GM12865 (cell line): ENCODE measurements at regions not wholly inside any gene's neighbourhood (a gene's known extent, or its start where the extent isn't known, plus 50 kb on each side); places are given as distances from the start of the nearest gene placed in this dataset.

Source experiments
- DNase-seq: peaks from one replicate; pipeline ENCODE4 v3.0.0; 2010; ENCODE audit warnings: low read depth
- H3K4me3 ChIP-seq: 2 replicates; pipeline ENCODE4 v1.5.1; 2011; ENCODE audit warnings: mild to moderate bottlenecking, low read depth, low read length, control low read depth
- TF ChIP-seq, protein P1 (sequence below): IDR thresholded peaks from 2 replicates; pipeline ENCODE4 v1.5.1; 2011; ENCODE audit warnings: low read length, control low read depth, low read depth, inconsistent platforms; ENCODE audit not compliant: insufficient read depth; ENCODE audit errors: missing control alignments

DNA sequence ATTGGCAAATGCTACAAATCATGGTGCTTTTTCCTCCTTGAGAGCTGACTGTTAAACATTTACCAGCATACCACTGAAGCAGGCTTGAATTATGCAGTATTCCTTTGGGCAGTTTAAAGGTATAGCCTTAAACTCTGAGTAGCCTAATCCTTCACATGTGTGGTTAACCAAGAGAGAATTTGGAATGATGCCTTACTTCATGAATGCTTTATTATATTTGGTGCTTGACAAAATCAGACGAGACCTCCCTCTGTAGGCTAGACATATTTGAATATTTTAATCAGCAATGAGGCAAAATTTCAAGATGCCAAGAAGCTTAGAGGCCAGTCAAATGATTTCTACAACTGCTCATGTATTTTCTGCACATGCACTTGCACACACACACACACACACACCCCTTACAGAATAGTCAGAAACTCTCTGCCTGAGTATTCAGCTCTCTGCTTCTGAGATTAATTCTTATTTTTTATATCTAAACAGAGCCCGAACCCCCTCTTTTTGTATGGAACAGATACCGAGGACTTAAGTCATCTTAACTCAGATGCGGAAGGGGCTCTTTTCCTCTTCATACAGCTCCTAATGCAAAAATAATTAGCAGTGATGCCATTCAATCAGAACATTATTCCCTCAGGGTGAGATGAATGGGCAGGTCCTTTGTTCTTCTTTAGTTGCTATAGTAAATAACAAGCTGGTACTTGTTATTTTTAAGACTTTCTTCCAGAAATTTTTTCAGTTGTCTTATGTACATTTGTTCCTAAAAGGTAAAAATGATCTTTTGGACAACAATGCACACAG is 195.5 kb upstream of the TMC3 start:
- DNase-seq, result no peak
- TF ChIP-seq, protein P1, sequence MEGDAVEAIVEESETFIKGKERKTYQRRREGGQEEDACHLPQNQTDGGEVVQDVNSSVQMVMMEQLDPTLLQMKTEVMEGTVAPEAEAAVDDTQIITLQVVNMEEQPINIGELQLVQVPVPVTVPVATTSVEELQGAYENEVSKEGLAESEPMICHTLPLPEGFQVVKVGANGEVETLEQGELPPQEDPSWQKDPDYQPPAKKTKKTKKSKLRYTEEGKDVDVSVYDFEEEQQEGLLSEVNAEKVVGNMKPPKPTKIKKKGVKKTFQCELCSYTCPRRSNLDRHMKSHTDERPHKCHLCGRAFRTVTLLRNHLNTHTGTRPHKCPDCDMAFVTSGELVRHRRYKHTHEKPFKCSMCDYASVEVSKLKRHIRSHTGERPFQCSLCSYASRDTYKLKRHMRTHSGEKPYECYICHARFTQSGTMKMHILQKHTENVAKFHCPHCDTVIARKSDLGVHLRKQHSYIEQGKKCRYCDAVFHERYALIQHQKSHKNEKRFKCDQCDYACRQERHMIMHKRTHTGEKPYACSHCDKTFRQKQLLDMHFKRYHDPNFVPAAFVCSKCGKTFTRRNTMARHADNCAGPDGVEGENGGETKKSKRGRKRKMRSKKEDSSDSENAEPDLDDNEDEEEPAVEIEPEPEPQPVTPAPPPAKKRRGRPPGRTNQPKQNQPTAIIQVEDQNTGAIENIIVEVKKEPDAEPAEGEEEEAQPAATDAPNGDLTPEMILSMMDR, result no peak
- H3K4me3 ChIP-seq, result no peak overlapping the region

DNA sequence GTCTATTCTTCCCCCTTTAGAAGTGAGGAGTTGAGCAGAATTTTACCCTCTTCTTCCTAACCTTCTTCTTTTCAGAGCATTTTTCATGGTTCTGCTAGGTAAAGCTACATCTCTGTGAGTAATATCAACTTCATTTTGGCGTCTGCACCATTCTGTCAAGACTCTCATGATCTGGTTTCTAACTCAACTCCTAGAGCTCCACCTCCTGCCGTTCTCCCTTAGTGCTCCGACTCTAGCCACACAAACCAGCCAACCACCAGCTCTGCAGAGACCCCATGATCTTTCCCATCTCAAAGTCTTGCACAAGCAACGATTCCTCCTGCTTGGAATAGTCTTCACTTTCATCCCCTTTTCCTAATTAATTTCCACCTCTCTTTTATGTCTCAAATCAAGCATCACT is 193.9 kb upstream of the TMC3 start:
- DNase-seq, result no peak
- no peak overlapping the region for H3K4me3 ChIP-seq
- TF ChIP-seq, protein P1, result no peak

DNA sequence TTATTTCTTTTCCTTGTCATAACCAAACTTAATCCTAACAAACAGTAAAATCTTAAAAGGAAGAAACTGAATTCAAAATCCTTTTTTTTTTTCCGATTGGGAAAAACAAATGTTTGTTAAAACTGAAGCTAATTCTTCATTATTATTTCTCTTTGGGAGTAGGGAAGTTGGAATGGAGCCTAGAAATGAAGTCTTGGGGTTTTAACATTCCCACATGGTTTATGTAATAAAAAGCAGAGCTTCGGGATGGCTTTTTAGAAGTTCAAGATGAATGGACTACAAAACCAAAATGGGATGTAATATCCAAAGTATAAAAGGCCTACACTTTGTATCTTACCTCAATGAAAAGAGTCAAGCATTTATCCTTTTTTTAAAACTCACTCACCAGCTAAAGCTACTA is 189.0 kb upstream of the TMC3 start:
- DNase-seq, result no peak
- no peak overlapping the region for H3K4me3 ChIP-seq
- TF ChIP-seq, protein P1, result no peak

DNA sequence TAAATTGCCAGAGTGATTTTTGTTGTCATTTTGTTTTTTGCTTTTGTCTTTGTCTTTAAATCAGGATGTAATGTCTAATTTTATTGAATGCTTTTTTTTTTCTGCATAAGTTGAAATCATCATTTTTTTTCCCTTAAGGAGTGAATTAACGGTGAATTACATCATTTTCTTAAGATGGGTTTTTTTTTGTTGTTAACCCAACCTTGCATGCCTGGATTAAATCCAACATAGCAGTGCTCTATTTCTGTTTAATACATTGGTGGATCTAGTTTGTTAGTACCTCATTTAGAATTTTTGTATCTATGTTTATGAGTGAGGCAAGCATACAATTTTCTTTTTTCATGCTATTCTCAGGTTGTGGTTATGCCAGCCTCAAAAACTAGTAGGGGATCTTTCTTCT is 186.4 kb upstream of the TMC3 start:
- no peak overlapping the region for H3K4me3 ChIP-seq
- DNase-seq, result no peak
- TF ChIP-seq, protein P1, result no peak

DNA sequence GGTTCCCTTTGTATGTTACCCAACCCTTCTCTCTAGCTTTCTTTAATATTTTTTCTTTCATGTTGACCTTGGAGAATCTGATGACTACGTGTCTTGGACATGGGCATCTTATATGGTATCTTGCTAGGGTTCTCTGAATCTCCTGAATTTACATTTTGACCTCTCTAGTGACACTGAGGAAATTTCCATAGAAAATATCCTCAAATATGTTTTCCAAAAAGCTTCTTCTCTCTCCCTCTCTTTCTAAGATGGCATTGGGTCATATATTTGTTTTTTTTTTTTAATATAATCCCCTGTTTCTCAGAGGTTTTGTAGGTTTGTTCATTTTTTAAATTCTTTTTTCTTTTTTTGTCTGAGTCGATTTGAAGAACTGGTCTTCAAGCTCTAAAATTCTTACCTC is 184.0 kb upstream of the TMC3 start:
- no peak for DNase-seq
- TF ChIP-seq, protein P1, result no peak
- H3K4me3 ChIP-seq, result no peak overlapping the region

DNA sequence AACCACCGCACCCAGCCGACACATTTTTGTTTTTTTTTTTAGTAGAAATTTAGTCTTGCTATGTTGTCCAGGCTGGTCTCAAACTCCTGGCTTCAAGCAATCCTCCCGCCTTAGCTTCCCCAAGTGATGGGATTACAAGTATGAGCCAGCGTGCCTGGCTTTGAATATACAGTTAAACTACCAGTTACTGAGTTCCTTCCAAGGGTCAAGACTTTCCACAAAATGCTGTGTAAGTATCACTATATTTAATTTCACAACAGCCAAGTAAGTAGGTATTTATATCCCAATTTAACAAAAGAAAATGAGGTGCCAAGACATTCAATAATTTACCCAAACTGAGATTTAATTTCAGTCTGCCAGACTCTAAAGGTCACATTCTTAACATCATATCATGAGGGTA is 181.3 kb upstream of the TMC3 start:
- H3K4me3 ChIP-seq, result no peak overlapping the region
- TF ChIP-seq, protein P1, result no peak
- no peak for DNase-seq
